GM12878 (cell line): ENCODE measurements at regions not wholly inside any gene's neighbourhood (a gene's known extent, or its start where the extent isn't known, plus 50 kb on each side); places are given as distances from the start of the nearest gene placed in this dataset.

Experiments
- ASH2L ChIP-seq: fragments of 300-600, 200-600 bp; sonication (generic); IDR thresholded peaks from 2 replicates; pipeline ENCODE4 v1.6.1; 2017; ENCODE audit warnings: low read depth, mild to moderate bottlenecking, borderline replicate concordance
- CHD2 ChIP-seq: IDR thresholded peaks from 2 replicates; pipeline ENCODE4 v1.6.1; 2011; ENCODE audit warnings: low read depth, low read length, improper control_type of control experiment, borderline replicate concordance
- CHD4 ChIP-seq: fragments of 200-600 bp; sonication (generic); IDR thresholded peaks from 2 replicates; pipeline ENCODE4 v1.6.1; 2016; ENCODE audit warnings: mild to moderate bottlenecking
- ESRRA ChIP-seq: IDR thresholded peaks from 2 replicates; pipeline ENCODE4 v1.6.1; 2012; ENCODE audit warnings: mild to moderate bottlenecking, low read length, improper control_type of control experiment
- NFXL1 ChIP-seq: fragments of 450-650 bp; IDR thresholded peaks from 2 replicates; pipeline ENCODE4 v1.6.1; 2017; ENCODE audit warnings: antibody characterized with exemption, mild to moderate bottlenecking, borderline replicate concordance
- POLR2AphosphoS5 ChIP-seq: IDR thresholded peaks from 2 replicates; pipeline ENCODE4 v1.6.1; 2011; ENCODE audit warnings: mild to moderate bottlenecking, low read length, inconsistent platforms
- RAD21 ChIP-seq: IDR thresholded peaks from 2 replicates; pipeline ENCODE4 v1.6.1; 2011; ENCODE audit warnings: mild to moderate bottlenecking, low read depth, low read length, moderate library complexity; ENCODE audit not compliant: insufficient read depth
- SIX5 ChIP-seq: IDR thresholded peaks from 2 replicates; pipeline ENCODE4 v1.6.1; 2011; ENCODE audit warnings: mild to moderate bottlenecking, low read depth, low read length, moderate library complexity; ENCODE audit not compliant: severe bottlenecking
- TF ChIP-seq, protein P1 (sequence below): IDR thresholded peaks from 2 replicates; pipeline ENCODE4 v1.6.1; 2012; ENCODE audit warnings: low read depth, low read length, improper control_type of control experiment

- TF ChIP-seq, protein P1, sequence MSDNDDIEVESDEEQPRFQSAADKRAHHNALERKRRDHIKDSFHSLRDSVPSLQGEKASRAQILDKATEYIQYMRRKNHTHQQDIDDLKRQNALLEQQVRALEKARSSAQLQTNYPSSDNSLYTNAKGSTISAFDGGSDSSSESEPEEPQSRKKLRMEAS: no peak
- TF ChIP-seq ASH2L (no peak), CHD4 (no peak), NFXL1 (no peak), RAD21 (no peak), POLR2AphosphoS5 (no peak), SIX5 (no peak), ESRRA (no peak), CHD2 (no peak)
These were observed 225.0 kb downstream of the ALDH8A1 start for GRCh38 chr6:134724771-134725340.
